Loucy (cell line): ENCODE measurements at regions not wholly inside any gene's neighbourhood (a gene's known extent, or its start where the extent isn't known, plus 50 kb on each side); places are given as distances from the start of the nearest gene placed in this dataset.

Experiments used
- H2AFZ ChIP-seq: fragments of 200-600 bp; sonication (generic); 2 replicates; pipeline ENCODE4 v1.6.0; 2016; ENCODE audit warnings: antibody characterized with exemption, mild to moderate bottlenecking, low read length, moderate library complexity
- H3F3A ChIP-seq: fragments of 200-600 bp; 2 replicates; pipeline ENCODE4 v1.6.0; 2016; ENCODE audit warnings: antibody characterized with exemption, low read depth, mild to moderate bottlenecking
- H3K27me3 ChIP-seq: fragments of 200-600 bp; sonication (generic); 2 replicates; pipeline ENCODE4 v1.6.1; 2014; ENCODE audit warnings: low read length, mild to moderate bottlenecking; ENCODE audit not compliant: insufficient read depth, poor library complexity, severe bottlenecking
- H3K36me3 ChIP-seq: fragments of 200-600 bp; sonication (generic); 2 replicates; pipeline ENCODE4 v1.6.1; 2016; ENCODE audit warnings: low read length; ENCODE audit not compliant: insufficient read depth
- H3K4me1 ChIP-seq: fragments of 200-600 bp; sonication (generic); 2 replicates; pipeline ENCODE4 v1.5.1; 2014; ENCODE audit warnings: low read length, mild to moderate bottlenecking; ENCODE audit not compliant: insufficient read depth, poor library complexity, severe bottlenecking
- H3K4me2 ChIP-seq: fragments of 200-600 bp; sonication (generic); 2 replicates; pipeline ENCODE4 v1.6.0; 2014; ENCODE audit warnings: antibody characterized with exemption, low read length, low read depth, mild to moderate bottlenecking; ENCODE audit not compliant: poor library complexity, severe bottlenecking
- H3K4me3 ChIP-seq: fragments of 200-600 bp; sonication (generic); 2 replicates; pipeline ENCODE4 v1.5.1; 2014; ENCODE audit warnings: low read length, mild to moderate bottlenecking, mixed read lengths; ENCODE audit not compliant: poor library complexity, severe bottlenecking
- H3K79me2 ChIP-seq: fragments of 200-600 bp; sonication (generic); 2 replicates; pipeline ENCODE4 v1.6.1; 2014; ENCODE audit warnings: low read length; ENCODE audit not compliant: insufficient read depth
- H3K9ac ChIP-seq: fragments of 200-600 bp; sonication (generic); 2 replicates; pipeline ENCODE4 v1.6.0; 2014; ENCODE audit warnings: mild to moderate bottlenecking, low read depth, low read length, moderate library complexity; ENCODE audit not compliant: poor library complexity, severe bottlenecking
- H3K9me2 ChIP-seq: fragments of 200-600 bp; sonication (generic); replicated peaks from 2 replicates; pipeline ENCODE4 v1.6.1; 2016; ENCODE audit warnings: low read depth, low read length, mixed read lengths
- H3K9me3 ChIP-seq: fragments of 200-600 bp; sonication (generic); 2 replicates; pipeline ENCODE4 v1.6.1; 2014; ENCODE audit warnings: mild to moderate bottlenecking, antibody characterized with exemption, low read length, low read depth; ENCODE audit not compliant: insufficient read depth
- H4K20me1 ChIP-seq: fragments of 200-600 bp; sonication (generic); 2 replicates; pipeline ENCODE4 v1.6.0; 2014; ENCODE audit warnings: antibody characterized with exemption, low read length, mild to moderate bottlenecking; ENCODE audit not compliant: insufficient read depth, poor library complexity, severe bottlenecking
- EZH2phosphoT487 ChIP-seq: fragments of 200-600 bp; IDR thresholded peaks from 2 replicates; pipeline ENCODE4 v1.6.1; 2018; ENCODE audit warnings: antibody characterized with exemption, mild to moderate bottlenecking, moderate library complexity, borderline replicate concordance
- TF ChIP-seq, protein P1 (sequence below): fragments of 200-600 bp; sonication (generic); conservative IDR thresholded peaks from 2 replicates; pipeline ENCODE4 v1.5.1; 2014; ENCODE audit warnings: mild to moderate bottlenecking, antibody characterized with exemption, low read length

DNA sequence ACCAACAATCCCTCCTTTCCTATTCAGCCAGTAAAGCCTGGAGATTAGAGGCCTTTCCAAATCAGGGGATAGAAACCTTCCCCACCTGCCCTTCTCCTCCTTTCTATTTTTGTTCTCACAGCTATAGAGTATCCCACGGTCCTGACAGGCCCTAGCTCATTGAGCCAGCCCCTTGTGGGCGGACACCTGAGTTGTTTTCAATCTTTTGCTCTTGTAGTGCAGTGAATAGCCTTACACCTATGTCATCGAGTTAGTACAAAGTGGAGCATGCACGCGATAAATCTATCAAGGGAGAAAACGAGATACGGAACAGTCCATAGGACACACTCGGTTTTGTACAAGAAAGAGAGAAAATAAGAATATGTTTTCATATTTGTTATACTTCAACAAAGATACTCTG, 77.2 kb downstream of the TSPAN17 start:
- Histone ChIP-seq H4K20me1 (no peaks in the 10 kb centered on the region), H3K27me3 (no peaks in the 10 kb centered on the region)

DNA sequence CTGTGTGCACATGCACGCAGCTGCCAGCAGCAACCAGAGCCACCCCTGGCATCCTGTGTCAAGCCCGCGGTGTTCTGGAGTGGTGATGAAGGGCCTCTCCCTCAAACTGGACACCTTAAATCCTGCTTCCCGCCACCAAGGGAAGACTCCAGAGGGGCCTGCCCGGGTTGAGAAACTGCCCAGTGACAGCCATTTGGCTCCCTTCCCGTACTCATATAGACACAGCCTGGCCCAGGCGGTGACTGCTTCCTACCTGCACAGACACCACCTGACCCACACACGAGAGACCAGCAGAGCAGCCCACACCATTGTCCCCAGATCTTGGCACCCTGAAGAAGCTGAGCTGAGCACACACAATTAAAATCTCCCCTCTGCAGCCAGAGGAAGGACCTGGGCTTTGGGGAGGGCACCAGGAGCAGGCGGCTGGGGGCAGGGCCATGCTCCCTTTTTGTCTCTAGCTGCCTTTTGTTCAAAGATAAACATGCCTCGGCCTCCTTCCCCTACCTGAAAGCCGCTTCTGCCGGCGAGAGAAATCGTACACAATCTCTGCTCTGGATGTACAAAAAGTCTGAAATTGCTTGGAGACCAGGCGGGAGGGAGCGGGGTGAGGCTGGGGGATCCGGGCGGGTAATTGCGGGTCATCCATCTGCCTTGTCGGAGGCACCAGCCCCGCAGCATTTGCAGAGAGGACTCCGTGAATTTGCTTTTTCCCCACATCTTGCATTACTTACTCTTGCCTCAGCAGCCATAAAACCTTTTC, 78.4 kb downstream of the TSPAN17 start:
- no peaks in the 10 kb centered on the region for H3K27me3 ChIP-seq
- no peaks in the 10 kb centered on the region for H3K36me3 ChIP-seq
- no peak overlapping the region for H3K4me3 ChIP-seq
- no peaks in the 10 kb centered on the region for H3K79me2 ChIP-seq
- H3K9me3 ChIP-seq: no peaks in the 10 kb centered on the region
- no peaks in the 10 kb centered on the region for H4K20me1 ChIP-seq
- H3F3A ChIP-seq: no peaks in the 10 kb centered on the region
- H3K9me2 ChIP-seq: no peaks in the 10 kb centered on the region
- H3K9ac ChIP-seq: no peak overlapping the region
- no peak overlapping the region for H3K4me2 ChIP-seq
- H3K4me1 ChIP-seq: peaks cover 11% of the 10 kb centered on the region
- no peak for TF ChIP-seq EZH2phosphoT487
- TF ChIP-seq, protein P1, sequence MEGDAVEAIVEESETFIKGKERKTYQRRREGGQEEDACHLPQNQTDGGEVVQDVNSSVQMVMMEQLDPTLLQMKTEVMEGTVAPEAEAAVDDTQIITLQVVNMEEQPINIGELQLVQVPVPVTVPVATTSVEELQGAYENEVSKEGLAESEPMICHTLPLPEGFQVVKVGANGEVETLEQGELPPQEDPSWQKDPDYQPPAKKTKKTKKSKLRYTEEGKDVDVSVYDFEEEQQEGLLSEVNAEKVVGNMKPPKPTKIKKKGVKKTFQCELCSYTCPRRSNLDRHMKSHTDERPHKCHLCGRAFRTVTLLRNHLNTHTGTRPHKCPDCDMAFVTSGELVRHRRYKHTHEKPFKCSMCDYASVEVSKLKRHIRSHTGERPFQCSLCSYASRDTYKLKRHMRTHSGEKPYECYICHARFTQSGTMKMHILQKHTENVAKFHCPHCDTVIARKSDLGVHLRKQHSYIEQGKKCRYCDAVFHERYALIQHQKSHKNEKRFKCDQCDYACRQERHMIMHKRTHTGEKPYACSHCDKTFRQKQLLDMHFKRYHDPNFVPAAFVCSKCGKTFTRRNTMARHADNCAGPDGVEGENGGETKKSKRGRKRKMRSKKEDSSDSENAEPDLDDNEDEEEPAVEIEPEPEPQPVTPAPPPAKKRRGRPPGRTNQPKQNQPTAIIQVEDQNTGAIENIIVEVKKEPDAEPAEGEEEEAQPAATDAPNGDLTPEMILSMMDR: no peak
- H2AFZ ChIP-seq: no peak overlapping the region

More for the DNA sequence above, 77.2 kb downstream of the TSPAN17 start:
- H3K36me3 ChIP-seq: no peaks in the 10 kb centered on the region
- H2AFZ ChIP-seq: no peak overlapping the region
- H3K9me3 ChIP-seq: no peaks in the 10 kb centered on the region
- TF ChIP-seq, protein P1: no peak
- no peak for TF ChIP-seq EZH2phosphoT487
- no peak overlapping the region for H3K9ac ChIP-seq
- peaks cover 11% of the 10 kb centered on the region for H3K4me1 ChIP-seq
- H3K9me2 ChIP-seq: no peaks in the 10 kb centered on the region
- H3K4me2 ChIP-seq: no peak overlapping the region
- H3K4me3 ChIP-seq: no peak overlapping the region
- H3K79me2 ChIP-seq: no peaks in the 10 kb centered on the region
- no peaks in the 10 kb centered on the region for H3F3A ChIP-seq

DNA sequence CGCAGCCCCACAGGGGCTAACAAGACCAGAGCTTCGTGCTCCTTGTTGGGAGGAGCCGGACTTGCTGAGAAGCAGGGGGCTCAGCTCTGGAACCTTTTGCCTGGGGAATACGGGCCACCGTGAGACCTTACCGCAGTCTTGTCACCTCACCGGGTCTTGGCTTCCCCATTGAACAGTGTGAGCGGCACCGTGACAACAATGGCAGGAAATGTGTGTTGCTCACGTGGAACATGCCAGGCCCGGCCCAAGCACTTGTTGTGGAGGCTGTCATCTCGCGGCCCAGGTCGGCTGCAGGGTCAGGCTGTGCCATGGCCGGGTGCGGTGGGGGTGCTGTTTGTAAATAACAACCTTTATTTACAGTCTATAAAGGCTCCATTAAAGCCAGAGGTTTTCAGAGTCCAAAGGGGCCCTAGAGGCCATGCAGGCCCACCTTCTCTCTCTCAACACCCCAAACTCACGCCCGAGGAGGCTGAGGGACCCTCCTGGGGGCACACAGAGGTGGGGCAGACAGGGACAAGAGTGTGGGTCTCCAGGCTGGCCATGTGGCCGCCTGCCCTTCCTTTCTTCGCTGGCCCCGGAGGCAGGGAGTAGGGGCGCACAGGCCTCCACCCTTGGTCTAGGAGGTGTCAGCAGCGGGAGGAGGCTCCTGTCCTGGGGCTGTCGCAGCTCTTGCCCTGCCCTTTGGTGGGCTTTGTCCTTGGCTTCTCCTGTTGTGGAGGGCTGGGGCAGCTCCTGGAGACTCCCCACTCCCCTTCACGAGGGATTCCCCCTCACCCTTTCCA, 79.7 kb downstream of the TSPAN17 start:
- H3K9ac ChIP-seq: no peak overlapping the region
- H3F3A ChIP-seq: no peaks in the 10 kb centered on the region
- TF ChIP-seq EZH2phosphoT487: no peak
- TF ChIP-seq, protein P1: no peak
- no peaks in the 10 kb centered on the region for H3K27me3 ChIP-seq
- no peak overlapping the region for H3K4me3 ChIP-seq
- no peaks in the 10 kb centered on the region for H3K9me2 ChIP-seq
- no peaks in the 10 kb centered on the region for H3K9me3 ChIP-seq
- H3K4me2 ChIP-seq: no peak overlapping the region
- H3K4me1 ChIP-seq: peaks cover 13% of the 10 kb centered on the region
- H2AFZ ChIP-seq: no peak overlapping the region
- H4K20me1 ChIP-seq: no peaks in the 10 kb centered on the region
- H3K79me2 ChIP-seq: no peaks in the 10 kb centered on the region
- no peaks in the 10 kb centered on the region for H3K36me3 ChIP-seq
